NOMO-1 treated with DMSO at 0.1 percent for 48 hours (cell line): ENCODE measurements at regions not wholly inside any gene's neighbourhood (a gene's known extent, or its start where the extent isn't known, plus 50 kb on each side); places are given as distances from the start of the nearest gene placed in this dataset.
A peak's percentile ranks its signal among the peaks of the same experiment; 100 is the strongest.

Experiments used
- DNase-seq: peaks from one replicate; lab custom pipeline; 2025; ENCODE audit not compliant: unreplicated experiment; lab: John Stamatoyannopoulos, UW

DNA sequence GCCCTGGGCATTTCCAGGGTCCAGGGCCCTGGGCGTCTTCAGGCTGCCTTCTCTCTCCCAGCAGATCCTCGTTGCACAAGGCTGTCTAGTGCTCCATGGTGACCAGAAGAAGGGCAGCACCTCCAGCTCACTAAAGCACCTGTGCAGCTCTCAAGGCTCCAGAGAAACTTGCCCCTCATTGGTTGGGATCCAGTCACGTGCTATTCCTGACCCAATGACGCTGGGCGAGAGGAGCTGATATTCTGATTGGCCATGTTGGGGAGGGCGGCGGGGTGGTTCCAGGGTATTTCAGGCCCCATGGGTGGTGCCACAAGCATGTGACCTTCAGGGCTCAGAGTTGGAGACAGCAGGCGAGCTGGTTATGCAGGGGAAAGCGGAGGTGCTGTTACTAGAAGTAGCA, 309.1 kb downstream of the TOX3 start:
- no peak for DNase-seq

GRCh38 chr16:52235186-52235585, 311.8 kb downstream of the TOX3 start:
- no peak for DNase-seq

- DNase-seq, result no peak
Observed at GRCh38 chr16:52234626-52235025, 312.3 kb downstream of the TOX3 start.

DNA sequence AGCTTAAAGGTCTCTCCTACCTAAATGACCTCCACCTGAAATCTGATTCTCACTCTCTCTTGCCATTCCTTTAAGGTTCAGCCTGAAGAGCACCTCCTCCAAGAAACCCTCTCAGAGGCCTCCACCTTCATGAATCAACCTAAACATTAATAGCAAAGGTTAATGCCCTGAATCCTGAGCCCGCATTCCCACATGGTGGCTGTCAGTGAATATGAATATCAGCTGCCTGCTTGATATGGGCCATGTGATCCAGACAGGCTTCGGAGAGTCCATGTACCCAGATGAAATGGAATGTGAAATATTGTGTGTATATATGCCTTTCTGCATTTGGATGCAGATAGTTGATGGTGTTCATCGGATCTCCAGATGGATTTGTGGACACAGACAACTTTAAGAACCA, 317.5 kb downstream of the TOX3 start:
- DNase-seq, result no peak

- no peak for DNase-seq
Observed at GRCh38 chr16:52227851-52228250, 319.1 kb downstream of the TOX3 start.

- DNase-seq, result no peak
Observed at GRCh38 chr16:52212841-52213240, 334.1 kb downstream of the TOX3 start.

GRCh38 chr16:52209227-52209626, 337.7 kb downstream of the TOX3 start:
- no peak for DNase-seq

GRCh38 chr16:52203096-52203495, 343.8 kb downstream of the TOX3 start:
- no peak for DNase-seq

DNA sequence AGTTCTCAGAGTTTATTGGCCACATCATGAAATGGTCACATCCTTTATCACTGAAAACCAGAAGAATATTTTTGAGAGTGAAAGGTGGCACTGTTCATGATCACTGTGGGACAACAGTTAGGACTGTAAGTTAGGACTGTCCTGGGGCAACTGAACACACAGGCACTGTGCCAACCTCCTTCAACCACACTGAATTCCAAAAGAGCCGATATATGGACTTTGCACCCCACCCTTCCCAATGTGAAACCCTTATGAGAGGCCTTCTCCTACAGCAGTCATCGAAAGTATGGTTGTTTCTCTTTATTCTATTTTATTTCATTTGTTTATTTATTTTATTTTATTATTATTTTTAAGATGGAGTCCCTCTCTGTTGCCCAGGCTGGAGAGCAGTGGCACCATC, 353.5 kb downstream of the TOX3 start:
- no peak for DNase-seq

DNA sequence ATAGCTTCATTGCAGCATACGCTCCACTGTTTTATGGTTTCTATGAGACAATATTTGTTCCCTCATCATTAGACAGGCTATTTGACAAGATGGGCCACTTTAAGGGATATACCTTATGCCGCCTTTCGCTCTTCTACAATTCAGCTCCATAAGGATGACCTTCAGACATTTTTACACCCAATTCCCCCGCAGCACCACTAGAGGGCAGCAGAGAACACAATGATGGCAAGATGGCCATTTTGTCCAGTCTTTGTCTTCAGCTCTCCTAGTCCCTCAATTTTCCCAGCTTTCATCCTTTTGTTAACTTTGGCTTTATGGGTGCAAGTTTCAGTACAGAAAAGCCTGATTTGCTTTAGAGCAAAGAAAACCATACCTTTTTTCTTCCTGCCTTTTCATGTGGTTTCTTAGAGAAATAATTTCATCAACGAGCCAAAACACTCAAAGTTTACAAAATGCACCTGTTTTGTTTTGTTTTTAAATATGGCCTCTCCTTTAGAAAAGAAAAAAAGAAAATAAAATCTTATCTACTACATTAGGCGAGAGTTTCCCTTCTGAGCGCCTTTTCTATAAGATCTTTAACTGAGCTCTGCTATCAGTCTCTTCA, 355.3 kb downstream of the TOX3 start:
- DNase-seq, result peak; percentile 16

DNA sequence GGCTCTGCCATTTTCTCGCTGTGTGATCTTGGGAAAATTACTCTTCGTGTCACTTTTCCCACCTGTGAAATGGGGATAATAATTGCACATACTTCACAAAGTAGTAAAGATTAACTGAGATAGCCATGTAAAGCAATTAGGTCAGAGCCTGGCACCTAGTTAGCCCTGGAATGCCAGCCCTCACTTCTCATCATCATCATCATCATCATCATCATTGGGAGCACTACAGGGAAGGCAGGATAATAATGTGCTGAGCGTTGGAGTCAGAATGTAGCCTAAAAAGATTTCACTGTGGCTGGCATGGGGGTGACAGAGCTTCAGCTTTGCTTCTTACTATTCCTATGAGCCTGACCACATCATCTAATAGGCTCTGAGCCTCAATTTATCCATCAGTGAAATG, 362.6 kb downstream of the TOX3 start:
- DNase-seq, result no peak

DNA sequence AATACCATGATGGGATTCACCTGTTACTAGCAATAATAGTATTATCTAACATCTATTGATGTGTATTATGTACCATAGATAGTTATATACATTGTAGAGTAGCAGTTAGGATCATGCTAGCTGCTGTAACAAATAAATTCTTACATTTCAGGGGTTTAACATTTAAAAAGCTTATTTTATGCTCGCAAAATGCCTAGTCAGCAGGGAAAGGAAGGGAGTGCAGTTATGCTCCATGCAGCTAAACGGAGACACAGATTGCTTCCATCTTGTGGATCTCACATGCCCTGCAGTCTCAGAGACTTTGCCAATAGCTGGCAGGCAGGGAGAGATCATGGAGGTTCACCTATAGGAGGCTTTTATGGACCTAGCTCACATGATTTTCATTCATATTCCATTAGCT, 364.1 kb downstream of the TOX3 start:
- DNase-seq, result no peak

GRCh38 chr16:52174168-52174567, 372.8 kb downstream of the TOX3 start:
- DNase-seq, result no peak

DNA sequence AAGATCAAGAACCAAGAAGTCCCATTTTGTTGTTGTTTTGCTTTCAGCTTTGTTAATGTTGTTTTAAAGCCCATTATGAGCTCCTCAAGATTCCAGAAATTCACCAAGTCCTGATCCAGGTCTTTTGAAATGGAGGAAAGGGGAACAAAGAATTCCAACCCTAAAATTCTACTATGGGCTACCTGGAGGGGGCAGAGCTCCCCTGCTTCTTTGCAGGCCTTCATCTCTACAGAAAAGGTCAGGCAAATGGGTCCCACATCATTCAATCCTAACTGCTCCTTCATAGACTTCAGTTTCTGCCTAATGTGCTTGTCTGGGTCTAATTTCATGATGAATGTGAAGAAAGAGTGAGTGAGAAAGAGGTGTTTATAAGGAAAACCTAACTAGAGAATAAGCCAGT, 375.5 kb downstream of the TOX3 start:
- DNase-seq, result no peak

DNA sequence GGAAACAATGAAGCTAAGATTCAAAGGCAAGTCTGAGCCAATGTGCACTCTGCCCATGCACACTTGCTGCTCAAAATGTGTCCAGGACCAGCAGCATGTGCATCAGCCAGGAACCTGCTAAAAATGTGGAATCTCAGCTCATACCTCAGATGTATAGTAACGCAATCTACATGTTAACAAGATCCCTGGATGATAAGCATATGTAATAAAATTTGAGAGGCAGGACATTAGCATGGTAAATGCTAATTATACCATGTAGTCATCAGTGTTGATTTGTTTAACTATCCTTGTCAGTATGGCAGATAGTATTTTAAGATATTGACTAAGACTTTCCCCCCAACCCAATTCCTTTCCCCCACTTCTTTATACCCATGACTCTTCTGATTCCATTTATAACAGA, 379.6 kb downstream of the TOX3 start:
- no peak for DNase-seq

DNA sequence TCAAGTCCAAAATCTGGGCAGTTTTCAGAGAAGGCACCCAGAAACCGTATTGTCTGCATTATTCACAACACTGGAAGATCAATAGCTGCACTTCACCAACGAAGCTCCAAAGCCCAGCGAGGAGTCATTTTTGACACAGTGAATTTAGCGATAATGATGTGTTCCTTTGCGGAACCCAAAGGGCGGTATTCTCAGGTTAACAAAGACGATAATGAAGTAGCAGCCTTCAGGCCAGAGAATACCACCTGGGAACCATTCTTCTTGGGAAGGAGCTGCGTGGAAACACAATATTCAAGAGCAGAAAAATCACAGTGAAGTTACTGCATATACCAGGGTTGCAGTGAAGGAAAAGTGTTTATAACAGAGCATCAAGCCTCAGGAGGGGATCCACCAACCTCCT, 381.0 kb downstream of the TOX3 start:
- DNase-seq, result no peak

DNA sequence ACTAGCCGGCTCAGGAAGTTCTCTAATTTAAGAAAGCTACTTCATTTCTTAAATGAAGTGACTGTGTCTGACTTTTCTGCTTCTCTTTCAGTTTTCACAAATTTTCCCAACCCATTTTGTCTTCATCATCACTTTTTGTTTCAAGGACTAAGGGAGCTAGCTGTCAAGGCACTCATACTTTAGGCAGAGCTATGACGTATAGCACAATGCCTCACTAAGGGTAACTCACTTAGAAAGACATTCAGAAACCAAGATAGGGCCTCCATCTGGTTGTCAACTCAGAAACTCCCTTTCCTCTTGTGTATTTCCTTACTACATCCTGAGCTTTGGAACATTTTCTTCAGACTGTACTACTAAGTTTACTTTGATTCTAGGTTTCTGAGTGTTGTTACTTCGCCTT, 397.9 kb downstream of the TOX3 start:
- no peak for DNase-seq

- no peak for DNase-seq
Observed at GRCh38 chr16:52141871-52142270, 405.1 kb downstream of the TOX3 start.

DNA sequence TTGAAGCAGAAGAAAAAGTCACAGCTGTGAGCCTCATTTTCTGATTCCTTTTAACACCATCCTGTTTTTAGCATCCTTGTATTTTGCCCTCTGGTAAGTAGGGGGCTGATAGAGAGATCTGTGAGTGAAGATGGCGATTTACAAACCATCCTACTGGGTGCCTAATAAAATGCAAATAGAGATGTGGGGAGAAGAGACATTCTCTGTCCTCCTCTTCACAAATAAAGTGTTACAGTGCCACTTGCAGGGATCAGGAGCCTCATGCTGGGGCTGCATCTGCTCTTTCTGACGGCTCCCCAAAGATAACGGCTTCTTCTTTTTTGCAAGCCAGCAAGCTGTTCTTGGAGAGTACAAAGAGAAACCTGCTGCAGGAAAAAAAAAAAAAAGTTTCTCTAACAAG, 418.6 kb downstream of the TOX3 start:
- DNase-seq, result no peak

DNA sequence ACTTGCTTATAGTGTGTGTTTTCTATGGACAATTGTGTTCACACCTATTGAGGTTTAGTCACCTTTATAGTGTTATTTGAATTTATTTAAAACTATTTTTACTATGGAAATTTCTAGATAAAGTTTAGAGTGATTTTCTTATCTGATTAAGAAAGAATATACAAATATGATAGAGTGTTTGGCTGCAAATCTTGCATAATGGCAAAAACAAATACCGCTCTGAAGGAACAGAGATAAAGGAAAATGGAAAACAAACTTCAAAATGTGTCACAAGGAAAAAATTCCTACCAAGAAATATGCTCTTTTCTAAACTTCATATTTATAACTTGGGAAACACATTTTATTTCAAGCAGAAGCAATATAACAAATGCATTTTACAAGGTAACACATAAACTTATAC, 423.1 kb downstream of the TOX3 start:
- no peak for DNase-seq

DNA sequence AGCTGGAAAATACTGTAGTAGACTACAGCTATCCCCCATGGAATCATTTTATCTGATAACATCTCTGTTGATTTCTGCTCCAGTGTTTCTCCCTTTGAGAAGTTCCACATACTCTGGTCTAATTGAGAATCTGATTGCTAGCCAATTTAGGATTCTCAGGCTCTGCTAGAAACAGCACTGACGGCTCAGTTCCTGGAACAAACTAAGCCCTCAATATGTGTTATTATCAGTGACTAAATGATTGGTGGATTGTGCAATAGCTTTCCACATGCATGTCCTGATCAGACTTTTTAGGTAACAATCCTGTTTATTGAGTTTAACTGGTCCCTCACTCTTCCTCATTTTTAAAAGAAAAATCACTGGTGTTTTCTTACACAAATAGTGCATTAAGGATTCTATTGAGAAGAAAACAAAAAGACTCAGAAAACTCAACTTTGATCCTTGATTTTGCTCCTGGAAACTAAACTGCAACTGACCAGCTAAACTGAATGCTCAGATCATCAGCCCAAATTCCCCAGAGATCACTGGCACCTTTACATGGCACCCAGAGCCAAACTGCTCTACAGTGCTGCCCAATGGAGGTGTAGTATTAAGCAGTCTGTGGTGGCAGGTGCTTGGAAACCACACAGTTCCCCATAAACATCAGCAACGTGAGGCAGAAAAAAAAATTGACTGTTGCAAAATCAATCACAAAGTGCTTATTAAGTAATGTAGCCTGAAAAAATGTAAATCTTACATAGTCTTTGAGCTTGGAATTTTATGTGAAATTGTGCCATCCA, 423.7 kb downstream of the TOX3 start:
- DNase-seq, result no peak

DNA sequence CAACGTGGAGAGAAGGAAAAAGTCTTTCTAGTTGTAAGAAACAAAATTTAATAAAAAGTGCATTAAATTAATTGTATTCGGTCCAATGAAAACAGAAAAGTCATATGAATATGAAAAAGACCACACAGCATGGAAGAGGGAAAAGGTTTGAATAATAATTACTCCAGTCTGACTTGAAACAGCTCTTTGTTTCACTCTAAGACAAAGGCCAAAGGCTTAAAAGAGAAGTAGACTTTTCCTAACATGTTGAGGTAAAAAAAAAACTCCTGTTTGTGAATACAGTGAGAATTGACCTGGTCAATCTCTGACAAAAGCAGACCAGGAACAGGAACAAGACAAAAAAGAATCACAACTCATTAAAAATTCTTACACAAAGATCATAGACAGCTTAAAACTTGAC, 429.8 kb downstream of the TOX3 start:
- no peak for DNase-seq

GRCh38 chr16:52114379-52114778, 432.6 kb downstream of the TOX3 start:
- DNase-seq, result no peak
